GM12865 (cell line): ENCODE measurements at regions not wholly inside any gene's neighbourhood (a gene's known extent, or its start where the extent isn't known, plus 50 kb on each side); places are given as distances from the start of the nearest gene placed in this dataset.

Source experiments
- DNase-seq: peaks from one replicate; pipeline ENCODE4 v3.0.0; 2010; ENCODE audit warnings: low read depth
- H3K4me3 ChIP-seq: 2 replicates; pipeline ENCODE4 v1.5.1; 2011; ENCODE audit warnings: mild to moderate bottlenecking, low read depth, low read length, control low read depth
- CTCF ChIP-seq: IDR thresholded peaks from 2 replicates; pipeline ENCODE4 v1.5.1; 2011; ENCODE audit warnings: low read length, control low read depth, low read depth, inconsistent platforms; ENCODE audit not compliant: insufficient read depth; ENCODE audit errors: missing control alignments

DNA sequence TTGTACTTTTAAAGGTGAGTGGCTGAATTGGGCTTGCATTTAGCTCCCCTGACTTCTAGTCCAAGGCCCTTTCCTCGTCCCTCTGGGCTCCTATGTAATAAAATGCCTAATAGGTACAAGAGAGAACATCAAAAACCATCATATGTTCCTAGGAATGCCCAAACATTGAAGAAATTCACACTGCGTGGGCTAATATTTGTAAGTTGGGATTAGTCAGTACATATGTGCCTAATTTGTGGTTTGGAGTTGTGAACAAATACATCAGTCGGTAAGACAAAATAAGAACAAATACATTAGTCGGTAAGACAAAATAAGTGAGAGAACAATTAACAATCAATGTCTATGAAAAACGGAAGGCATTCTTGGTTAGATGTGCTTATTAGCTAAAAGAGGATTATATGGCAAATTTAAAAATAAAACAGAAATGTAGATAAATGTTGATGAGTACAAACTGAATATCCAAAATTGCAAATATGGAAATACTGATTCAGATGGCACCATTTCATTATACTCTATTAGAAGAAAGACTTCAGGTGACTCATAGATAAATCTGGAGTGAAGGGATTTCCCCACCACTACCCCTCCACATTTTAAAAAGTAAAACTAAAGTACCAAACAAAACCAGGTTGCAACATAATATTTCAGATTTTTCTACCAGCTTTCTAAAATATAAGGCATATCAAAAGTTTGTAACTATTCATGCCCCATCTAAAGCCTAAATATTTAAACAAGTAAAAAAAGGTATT, 325.4 kb downstream of the ZEB2 start:
- no peak overlapping the region for H3K4me3 ChIP-seq
- no peak for DNase-seq
- TF ChIP-seq CTCF, result no peak

DNA sequence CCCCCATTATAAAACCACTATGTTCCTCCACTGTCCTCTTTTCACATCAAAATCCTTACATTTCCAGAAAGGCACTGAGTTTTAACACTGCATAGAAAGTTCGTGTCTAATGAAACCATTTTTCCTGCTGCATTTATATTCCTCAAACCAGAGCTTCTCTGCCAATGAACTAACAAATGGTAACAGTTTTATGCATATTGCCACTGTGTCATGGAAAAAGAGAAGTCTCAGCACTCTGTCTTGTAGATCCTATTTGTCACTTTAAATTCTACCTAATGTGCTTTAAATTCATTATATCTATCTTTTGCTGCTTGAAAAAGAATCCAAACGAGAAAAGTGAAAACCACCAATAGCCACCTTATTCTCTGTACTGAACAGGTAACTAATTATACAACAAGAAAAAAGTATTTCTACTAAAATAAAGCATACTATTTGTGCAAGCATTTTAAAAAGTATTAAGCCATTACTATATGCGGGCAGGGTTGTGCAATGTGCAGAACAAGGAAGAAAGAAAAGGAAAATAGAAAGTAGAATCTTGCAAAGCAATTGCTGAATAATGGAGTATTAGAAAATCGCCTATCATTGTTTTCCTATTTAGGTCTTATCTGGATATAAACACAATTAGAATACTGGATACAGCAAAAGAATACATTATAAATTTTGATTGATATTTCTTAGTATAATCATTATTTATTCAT, 328.9 kb downstream of the ZEB2 start:
- DNase-seq, result no peak
- no peak overlapping the region for H3K4me3 ChIP-seq
- no peak for TF ChIP-seq CTCF

- no peak for TF ChIP-seq CTCF
- no peak overlapping the region for H3K4me3 ChIP-seq
- DNase-seq, result peak; percentile 76
Measured at GRCh38 chr2:144183727-144184126, 336.2 kb downstream of the ZEB2 start.

DNA sequence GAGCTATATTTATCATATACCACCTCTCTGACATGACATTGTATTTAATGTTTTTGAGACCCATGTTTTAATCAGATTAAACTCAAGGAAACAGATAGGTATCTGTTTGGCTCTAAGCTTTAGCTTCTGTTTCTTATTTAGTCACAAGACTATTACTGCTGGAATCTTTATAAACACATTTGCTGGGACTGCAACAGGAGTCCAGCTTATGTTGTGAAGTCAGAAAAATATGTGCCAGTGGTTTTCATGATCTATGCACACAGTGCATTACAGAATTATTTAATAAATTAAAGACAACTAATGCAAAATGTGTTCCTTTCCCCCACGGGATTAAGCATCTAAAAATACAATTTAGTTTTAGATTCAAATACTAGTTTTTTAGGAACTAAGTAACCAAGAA, 338.9 kb downstream of the ZEB2 start:
- H3K4me3 ChIP-seq, result no peak overlapping the region
- no peak for TF ChIP-seq CTCF
- no peak for DNase-seq

DNA sequence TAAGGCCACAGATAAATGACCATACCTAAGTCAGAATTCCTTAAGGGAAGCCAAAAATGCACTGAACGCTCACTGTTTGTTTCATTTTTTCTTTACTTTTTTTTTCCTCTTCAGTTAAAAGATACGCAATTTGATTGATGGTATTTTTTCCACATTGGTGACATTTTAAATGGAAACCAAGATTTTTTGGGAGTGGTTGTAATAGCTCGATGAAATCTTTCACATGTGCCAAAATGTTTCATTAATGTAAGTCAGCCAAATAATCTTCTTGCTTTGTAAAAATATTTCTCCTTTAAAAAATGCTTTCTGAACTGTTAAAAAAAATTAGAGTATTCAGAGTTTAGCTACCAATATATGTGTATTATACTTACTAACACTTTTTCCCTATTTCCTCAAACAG, 339.8 kb downstream of the ZEB2 start:
- TF ChIP-seq CTCF, result no peak
- H3K4me3 ChIP-seq, result no peak overlapping the region
- no peak for DNase-seq

DNA sequence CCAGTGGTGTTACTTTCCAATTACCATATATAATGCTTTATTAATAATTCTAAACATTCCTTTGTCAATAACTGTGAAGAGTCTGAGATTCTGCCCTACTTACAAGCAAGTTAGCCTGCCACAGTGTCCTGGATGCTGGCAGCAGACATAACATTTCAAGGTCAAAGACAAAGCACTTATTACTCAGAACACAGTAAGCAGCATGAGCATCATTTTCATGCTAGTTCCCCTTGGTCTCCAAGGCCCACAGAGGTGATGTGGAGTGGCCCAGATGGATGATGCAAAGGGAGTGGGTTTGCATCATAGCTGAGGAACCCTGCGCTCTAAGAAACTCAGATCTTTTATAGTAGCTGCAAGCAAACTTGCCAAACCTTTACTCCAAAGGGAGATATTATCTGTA, 349.7 kb downstream of the ZEB2 start:
- DNase-seq, result no peak
- H3K4me3 ChIP-seq, result no peak overlapping the region
- TF ChIP-seq CTCF, result no peak
